ENCODE measurements at regions not wholly inside any gene's neighbourhood (a gene's known extent, or its start where the extent isn't known, plus 50 kb on each side); places are given as distances from the start of the nearest gene placed in this dataset.

GRCh38 chr15:87239582-87240230, 1016.8 kb downstream of the NTRK3 start:
- DNase-seq (no peak), ATAC-seq (ENCODE audit: insufficient read depth, low read depth) (no peak)
- no peaks in the 10 kb centered on the region for H3K79me2 ChIP-seq (ENCODE audit: insufficient read depth, low read length)
- no peaks in the 10 kb centered on the region for H4K20me1 ChIP-seq (ENCODE audit: insufficient read depth, low read length)
- no peak overlapping the region for H3K4me3 ChIP-seq (ENCODE audit: low read depth in 1 of 2, low read length in 2 of 2)
- no peaks in the 10 kb centered on the region for H3K27me3 ChIP-seq (ENCODE audit: insufficient read depth, low read length, poor library complexity)
- no peak overlapping the region for H3K27ac ChIP-seq (ENCODE audit: low read length)
- H3K9ac ChIP-seq (ENCODE audit: low read depth, low read length): no peak overlapping the region
- no peaks in the 10 kb centered on the region for H3K36me3 ChIP-seq (ENCODE audit: insufficient read depth, low read length)
- H2AFZ ChIP-seq (ENCODE audit: low read depth, low read length): no peak overlapping the region
- H3K9me3 ChIP-seq (ENCODE audit: insufficient read depth, low read length, severe bottlenecking): no peaks in the 10 kb centered on the region
- H3K4me2 ChIP-seq (ENCODE audit: insufficient read depth, low read length): no peak overlapping the region
- H3K4me1 ChIP-seq (ENCODE audit: insufficient read depth, low read length): no peaks in the 10 kb centered on the region
- TF ChIP-seq CTCF (IDR thresholded peaks at IDR 0.05; ENCODE audit: borderline replicate concordance, extremely low read depth, low read length, poor library complexity, severe bottlenecking): no peak
- no peak for TF ChIP-seq EZH2 (IDR thresholded peaks at IDR 0.05; ENCODE audit: borderline replicate concordance, low read depth, low read length, severe bottlenecking)

- H3K36me3 ChIP-seq (ENCODE audit: insufficient read depth, low read length): no peaks in the 10 kb centered on the region
- no peak overlapping the region for H2AFZ ChIP-seq (ENCODE audit: low read depth, low read length)
- H3K27me3 ChIP-seq (ENCODE audit: insufficient read depth, low read length, poor library complexity): no peaks in the 10 kb centered on the region
- H3K9ac ChIP-seq (ENCODE audit: low read depth, low read length): no peak overlapping the region
- ATAC-seq (ENCODE audit: insufficient read depth, low read depth): no peak
- no peak for DNase-seq
- no peaks in the 10 kb centered on the region for H4K20me1 ChIP-seq (ENCODE audit: insufficient read depth, low read length)
- no peak overlapping the region for H3K27ac ChIP-seq (ENCODE audit: low read length)
- no peak overlapping the region for H3K4me3 ChIP-seq (ENCODE audit: low read depth in 1 of 2, low read length in 2 of 2)
- no peaks in the 10 kb centered on the region for H3K79me2 ChIP-seq (ENCODE audit: insufficient read depth, low read length)
- no peak for TF ChIP-seq EZH2 (IDR thresholded peaks at IDR 0.05; ENCODE audit: borderline replicate concordance, low read depth, low read length, severe bottlenecking)
- TF ChIP-seq CTCF (IDR thresholded peaks at IDR 0.05; ENCODE audit: borderline replicate concordance, extremely low read depth, low read length, poor library complexity, severe bottlenecking): no peak
- H3K9me3 ChIP-seq (ENCODE audit: insufficient read depth, low read length, severe bottlenecking): no peaks in the 10 kb centered on the region
- H3K4me1 ChIP-seq (ENCODE audit: insufficient read depth, low read length): no peaks in the 10 kb centered on the region
- H3K4me2 ChIP-seq (ENCODE audit: insufficient read depth, low read length): no peak overlapping the region
These were observed 1018.0 kb downstream of the NTRK3 start for GRCh38 chr15:87238451-87239068.

- TF ChIP-seq CTCF (IDR thresholded peaks at IDR 0.05; ENCODE audit: borderline replicate concordance, extremely low read depth, low read length, poor library complexity, severe bottlenecking) (no peak), EZH2 (IDR thresholded peaks at IDR 0.05; ENCODE audit: borderline replicate concordance, low read depth, low read length, severe bottlenecking) (no peak)
- H3K27ac ChIP-seq (ENCODE audit: low read length): no peak overlapping the region
- DNase-seq: no peak
- no peaks in the 10 kb centered on the region for H4K20me1 ChIP-seq (ENCODE audit: insufficient read depth, low read length)
- H3K4me1 ChIP-seq (ENCODE audit: insufficient read depth, low read length): no peaks in the 10 kb centered on the region
- no peaks in the 10 kb centered on the region for H3K79me2 ChIP-seq (ENCODE audit: insufficient read depth, low read length)
- H3K9ac ChIP-seq (ENCODE audit: low read depth, low read length): no peak overlapping the region
- no peak overlapping the region for H3K4me2 ChIP-seq (ENCODE audit: insufficient read depth, low read length)
- no peak overlapping the region for H2AFZ ChIP-seq (ENCODE audit: low read depth, low read length)
- H3K4me3 ChIP-seq (ENCODE audit: low read depth in 1 of 2, low read length in 2 of 2): no peak overlapping the region
- H3K36me3 ChIP-seq (ENCODE audit: insufficient read depth, low read length): no peaks in the 10 kb centered on the region
- no peak for ATAC-seq (ENCODE audit: insufficient read depth, low read depth)
- no peaks in the 10 kb centered on the region for H3K27me3 ChIP-seq (ENCODE audit: insufficient read depth, low read length, poor library complexity)
- H3K9me3 ChIP-seq (ENCODE audit: insufficient read depth, low read length, severe bottlenecking): no peaks in the 10 kb centered on the region
These were observed 1028.1 kb downstream of the NTRK3 start for GRCh38 chr15:87228460-87228859.
